Breast epithelium (tissue), 3 donors: ENCODE measurements at regions not wholly inside any gene's neighbourhood (a gene's known extent, or its start where the extent isn't known, plus 50 kb on each side); places are given as distances from the start of the nearest gene placed in this dataset.

Experiments used
- CTCF ChIP-seq, 3 donors: fragments of 450-650 bp; IDR thresholded peaks; one replicate each; pipeline ENCODE4 v1.5.1; 2016 to 2017; ENCODE audit warnings: antibody characterized with exemption in 3 of 3, mild to moderate bottlenecking in 3 of 3, moderate library complexity in 3 of 3
- POLR2A ChIP-seq: fragments of 450-650 bp; IDR thresholded peaks from one replicate; pipeline ENCODE4 v1.6.1; 2016; ENCODE audit warnings: antibody characterized with exemption, mild to moderate bottlenecking, moderate library complexity
- POLR2AphosphoS5 ChIP-seq, 3 donors: sonication (generic); formaldehyde crosslinking; IDR thresholded peaks; one replicate each; pipeline ENCODE4 v1.6.1; 2017; ENCODE audit warnings: antibody characterized with exemption in 3 of 3

GRCh38 chr11:110377434-110377833 lies 52.3 kb upstream of the FDX1 start:
- no peak for TF ChIP-seq POLR2AphosphoS5 (IDR thresholded peaks at IDR 0.05)
- TF ChIP-seq CTCF (IDR thresholded peaks at IDR 0.05), result no peak
- TF ChIP-seq POLR2A, result no peak
